Loucy (cell line): ENCODE measurements at regions not wholly inside any gene's neighbourhood (a gene's known extent, or its start where the extent isn't known, plus 50 kb on each side); places are given as distances from the start of the nearest gene placed in this dataset.

ENCODE experiments used
- H2AFZ ChIP-seq: fragments of 200-600 bp; sonication (generic); 2 replicates; pipeline ENCODE4 v1.6.0; 2016; ENCODE audit warnings: antibody characterized with exemption, mild to moderate bottlenecking, low read length, moderate library complexity
- H3F3A ChIP-seq: fragments of 200-600 bp; 2 replicates; pipeline ENCODE4 v1.6.0; 2016; ENCODE audit warnings: antibody characterized with exemption, low read depth, mild to moderate bottlenecking
- H3K27me3 ChIP-seq: fragments of 200-600 bp; sonication (generic); 2 replicates; pipeline ENCODE4 v1.6.1; 2014; ENCODE audit warnings: low read length, mild to moderate bottlenecking; ENCODE audit not compliant: insufficient read depth, poor library complexity, severe bottlenecking
- H3K36me3 ChIP-seq: fragments of 200-600 bp; sonication (generic); 2 replicates; pipeline ENCODE4 v1.6.1; 2016; ENCODE audit warnings: low read length; ENCODE audit not compliant: insufficient read depth
- H3K4me1 ChIP-seq: fragments of 200-600 bp; sonication (generic); 2 replicates; pipeline ENCODE4 v1.5.1; 2014; ENCODE audit warnings: low read length, mild to moderate bottlenecking; ENCODE audit not compliant: insufficient read depth, poor library complexity, severe bottlenecking
- H3K4me2 ChIP-seq: fragments of 200-600 bp; sonication (generic); 2 replicates; pipeline ENCODE4 v1.6.0; 2014; ENCODE audit warnings: antibody characterized with exemption, low read length, low read depth, mild to moderate bottlenecking; ENCODE audit not compliant: poor library complexity, severe bottlenecking
- H3K4me3 ChIP-seq: fragments of 200-600 bp; sonication (generic); 2 replicates; pipeline ENCODE4 v1.5.1; 2014; ENCODE audit warnings: low read length, mild to moderate bottlenecking, mixed read lengths; ENCODE audit not compliant: poor library complexity, severe bottlenecking
- H3K79me2 ChIP-seq: fragments of 200-600 bp; sonication (generic); 2 replicates; pipeline ENCODE4 v1.6.1; 2014; ENCODE audit warnings: low read length; ENCODE audit not compliant: insufficient read depth
- H3K9ac ChIP-seq: fragments of 200-600 bp; sonication (generic); 2 replicates; pipeline ENCODE4 v1.6.0; 2014; ENCODE audit warnings: mild to moderate bottlenecking, low read depth, low read length, moderate library complexity; ENCODE audit not compliant: poor library complexity, severe bottlenecking
- H3K9me2 ChIP-seq: fragments of 200-600 bp; sonication (generic); replicated peaks from 2 replicates; pipeline ENCODE4 v1.6.1; 2016; ENCODE audit warnings: low read depth, low read length, mixed read lengths
- H3K9me3 ChIP-seq: fragments of 200-600 bp; sonication (generic); 2 replicates; pipeline ENCODE4 v1.6.1; 2014; ENCODE audit warnings: mild to moderate bottlenecking, antibody characterized with exemption, low read length, low read depth; ENCODE audit not compliant: insufficient read depth
- H4K20me1 ChIP-seq: fragments of 200-600 bp; sonication (generic); 2 replicates; pipeline ENCODE4 v1.6.0; 2014; ENCODE audit warnings: antibody characterized with exemption, low read length, mild to moderate bottlenecking; ENCODE audit not compliant: insufficient read depth, poor library complexity, severe bottlenecking
- EZH2phosphoT487 ChIP-seq: fragments of 200-600 bp; IDR thresholded peaks from 2 replicates; pipeline ENCODE4 v1.6.1; 2018; ENCODE audit warnings: antibody characterized with exemption, mild to moderate bottlenecking, moderate library complexity, borderline replicate concordance
- TF ChIP-seq, protein P1 (sequence below): fragments of 200-600 bp; sonication (generic); conservative IDR thresholded peaks from 2 replicates; pipeline ENCODE4 v1.5.1; 2014; ENCODE audit warnings: mild to moderate bottlenecking, antibody characterized with exemption, low read length

DNA sequence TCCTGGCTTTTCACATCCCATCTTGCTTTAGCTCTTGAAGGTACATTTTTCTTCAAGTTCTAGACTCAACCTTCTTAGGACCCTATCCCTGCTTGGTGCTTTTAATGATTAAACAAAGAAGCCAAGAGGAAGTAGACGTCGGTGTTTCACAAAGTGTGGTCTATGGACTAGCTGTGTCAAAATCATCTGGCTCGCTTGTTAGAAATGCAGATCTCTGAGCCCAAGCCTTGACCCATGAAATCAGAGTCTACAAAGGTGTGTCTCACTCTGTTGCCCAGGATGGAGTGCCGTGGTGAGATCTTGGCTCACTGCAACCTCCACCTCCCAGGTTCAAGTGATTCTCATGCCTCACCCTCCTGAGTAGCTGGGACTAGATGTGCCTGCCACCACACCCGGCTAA is 295.5 kb upstream of the KAZN start:
- H3K9me2 ChIP-seq: no peaks in the 10 kb centered on the region
- no peak overlapping the region for H3K4me3 ChIP-seq
- H2AFZ ChIP-seq: no peak overlapping the region
- no peaks in the 10 kb centered on the region for H3K36me3 ChIP-seq
- no peaks in the 10 kb centered on the region; the same call in 1 of the 2 replicates for H3K9me3 ChIP-seq
- TF ChIP-seq EZH2phosphoT487: no peak
- TF ChIP-seq, protein P1, sequence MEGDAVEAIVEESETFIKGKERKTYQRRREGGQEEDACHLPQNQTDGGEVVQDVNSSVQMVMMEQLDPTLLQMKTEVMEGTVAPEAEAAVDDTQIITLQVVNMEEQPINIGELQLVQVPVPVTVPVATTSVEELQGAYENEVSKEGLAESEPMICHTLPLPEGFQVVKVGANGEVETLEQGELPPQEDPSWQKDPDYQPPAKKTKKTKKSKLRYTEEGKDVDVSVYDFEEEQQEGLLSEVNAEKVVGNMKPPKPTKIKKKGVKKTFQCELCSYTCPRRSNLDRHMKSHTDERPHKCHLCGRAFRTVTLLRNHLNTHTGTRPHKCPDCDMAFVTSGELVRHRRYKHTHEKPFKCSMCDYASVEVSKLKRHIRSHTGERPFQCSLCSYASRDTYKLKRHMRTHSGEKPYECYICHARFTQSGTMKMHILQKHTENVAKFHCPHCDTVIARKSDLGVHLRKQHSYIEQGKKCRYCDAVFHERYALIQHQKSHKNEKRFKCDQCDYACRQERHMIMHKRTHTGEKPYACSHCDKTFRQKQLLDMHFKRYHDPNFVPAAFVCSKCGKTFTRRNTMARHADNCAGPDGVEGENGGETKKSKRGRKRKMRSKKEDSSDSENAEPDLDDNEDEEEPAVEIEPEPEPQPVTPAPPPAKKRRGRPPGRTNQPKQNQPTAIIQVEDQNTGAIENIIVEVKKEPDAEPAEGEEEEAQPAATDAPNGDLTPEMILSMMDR: no peak
- H3F3A ChIP-seq: no peaks in the 10 kb centered on the region
- H3K27me3 ChIP-seq: no peaks in the 10 kb centered on the region
- H3K79me2 ChIP-seq: no peaks in the 10 kb centered on the region
- no peaks in the 10 kb centered on the region for H4K20me1 ChIP-seq
- H3K4me2 ChIP-seq: no peak overlapping the region
- H3K9ac ChIP-seq: no peak overlapping the region
- H3K4me1 ChIP-seq: no peaks in the 10 kb centered on the region

DNA sequence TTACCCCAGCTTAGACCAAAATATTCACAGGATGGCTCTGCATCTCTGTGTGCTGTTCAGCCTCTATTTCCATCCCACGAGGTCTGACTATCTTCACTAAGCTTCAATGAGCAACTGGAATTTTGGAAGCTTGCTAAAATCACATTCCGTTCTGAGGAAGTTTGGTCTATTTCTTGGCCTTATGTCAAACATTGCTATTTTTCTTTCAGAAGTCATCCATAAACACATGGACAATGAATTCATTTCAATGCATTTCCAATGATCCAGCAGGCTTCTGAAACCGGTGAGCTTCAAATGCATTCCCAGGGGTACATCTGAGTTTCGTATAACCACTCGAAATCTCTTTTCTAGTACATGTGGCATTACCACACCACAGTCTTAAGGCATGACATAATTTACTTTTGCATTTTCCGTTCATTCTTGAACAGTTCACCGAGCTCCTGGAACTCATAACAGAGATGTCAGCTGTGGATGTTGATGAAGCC is 294.1 kb upstream of the KAZN start:
- TF ChIP-seq, protein P1: no peak
- TF ChIP-seq EZH2phosphoT487: no peak
- Histone ChIP-seq H3K9me3 (no peaks in the 10 kb centered on the region; the same call in 1 of the 2 replicates), H3K9me2 (no peaks in the 10 kb centered on the region), H4K20me1 (no peaks in the 10 kb centered on the region), H3K4me2 (no peak overlapping the region), H3K27me3 (no peaks in the 10 kb centered on the region), H3K79me2 (no peaks in the 10 kb centered on the region), H2AFZ (no peak overlapping the region), H3K4me1 (no peaks in the 10 kb centered on the region), H3K9ac (no peak overlapping the region), H3K36me3 (no peaks in the 10 kb centered on the region), H3K4me3 (no peak overlapping the region), H3F3A (no peaks in the 10 kb centered on the region)

DNA sequence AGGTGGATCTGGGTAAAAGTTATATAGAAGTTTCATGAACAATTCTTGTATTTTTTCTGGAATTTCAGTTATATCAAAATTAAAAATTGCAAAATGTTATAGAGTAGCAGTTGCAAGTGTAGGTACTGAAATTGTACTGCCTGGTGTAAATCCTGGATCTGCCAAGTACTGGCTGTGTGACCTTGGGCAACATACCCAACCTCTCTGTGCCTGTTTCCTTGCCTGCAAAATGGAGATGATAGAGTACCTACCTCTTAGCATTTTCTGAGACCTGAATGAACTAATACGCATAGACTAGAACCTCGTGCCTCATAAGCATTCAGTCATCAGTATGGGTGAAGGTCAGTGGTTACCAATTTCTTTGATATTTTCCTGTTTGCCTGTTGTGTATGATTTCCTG is 290.0 kb upstream of the KAZN start:
- no peaks in the 10 kb centered on the region for H3F3A ChIP-seq
- H3K36me3 ChIP-seq: no peaks in the 10 kb centered on the region
- no peaks in the 10 kb centered on the region for H3K4me1 ChIP-seq
- no peaks in the 10 kb centered on the region for H3K9me3 ChIP-seq
- no peaks in the 10 kb centered on the region for H3K79me2 ChIP-seq
- TF ChIP-seq, protein P1: no peak
- TF ChIP-seq EZH2phosphoT487: no peak
- H3K27me3 ChIP-seq: no peaks in the 10 kb centered on the region
- H3K4me2 ChIP-seq: no peak overlapping the region
- H3K4me3 ChIP-seq: no peak overlapping the region
- no peaks in the 10 kb centered on the region for H4K20me1 ChIP-seq
- no peak overlapping the region for H3K9ac ChIP-seq
- 0 out of 2 replicates have a peak, but pooled peaks cover 3% of the 10 kb centered on the region for H3K9me2 ChIP-seq
- no peak overlapping the region for H2AFZ ChIP-seq
